Neuronal stem cell (in vitro differentiated cells): ENCODE measurements at regions not wholly inside any gene's neighbourhood (a gene's known extent, or its start where the extent isn't known, plus 50 kb on each side); places are given as distances from the start of the nearest gene placed in this dataset.

Source experiments
- DNase-seq: peaks from one replicate; pipeline ENCODE4 v3.0.0-alpha.2; 2013; ENCODE audit warnings: low spot score
- H2AFZ ChIP-seq: one replicate; pipeline ENCODE4 v1.6.1; 2013; ENCODE audit warnings: mild to moderate bottlenecking, low read length, inconsistent platforms
- H2AK5ac ChIP-seq: 2 replicates; pipeline ENCODE4 v1.6.1; 2013; ENCODE audit warnings: low read depth, mild to moderate bottlenecking, inconsistent platforms, low read length, moderate library complexity, mixed read lengths
- H2BK120ac ChIP-seq: 2 replicates; pipeline ENCODE4 v1.6.1; 2013; ENCODE audit warnings: low read depth, mild to moderate bottlenecking, inconsistent platforms, low read length, moderate library complexity, mixed read lengths
- H2BK12ac ChIP-seq: one replicate; pipeline ENCODE4 v1.6.1; 2013; ENCODE audit warnings: low read length, inconsistent platforms
- H2BK15ac ChIP-seq: 2 replicates; pipeline ENCODE4 v1.6.1; 2013; ENCODE audit warnings: mild to moderate bottlenecking, low read length, inconsistent platforms, mixed read lengths
- H2BK5ac ChIP-seq: one replicate; pipeline ENCODE4 v1.6.1; 2013; ENCODE audit warnings: inconsistent platforms, mild to moderate bottlenecking, low read length, moderate library complexity
- H3K14ac ChIP-seq: one replicate; pipeline ENCODE4 v1.6.1; 2013; ENCODE audit warnings: low read length, inconsistent platforms
- H3K18ac ChIP-seq: 2 replicates; pipeline ENCODE4 v1.6.1; 2013; ENCODE audit warnings: low read length, inconsistent platforms
- H3K23ac ChIP-seq: 2 replicates; pipeline ENCODE4 v1.6.1; 2013; ENCODE audit warnings: low read depth, mild to moderate bottlenecking, mixed read lengths, low read length, inconsistent platforms; ENCODE audit not compliant: poor library complexity
- H3K27ac ChIP-seq: replicated peaks from 3 replicates; pipeline ENCODE4 v1.5.1; 2013; ENCODE audit warnings: low read length, inconsistent platforms
- H3K27me3 ChIP-seq, 3 experiments: 2 replicates each; pipeline ENCODE4 v1.6.1; 2013; ENCODE audit warnings: low read length in 3 of 3, mild to moderate bottlenecking in 2 of 3, inconsistent platforms in 1 of 3, low read depth in 1 of 3, mixed read lengths in 1 of 3, moderate library complexity in 1 of 3; ENCODE audit not compliant: control insufficient read depth in 3 of 3, insufficient read depth in 3 of 3
- H3K36me3 ChIP-seq, 2 donors: replicated peaks in 1 of 2; 2 replicates each; pipeline ENCODE4 v1.6.1; 2013; ENCODE audit warnings: low read length in 2 of 2; ENCODE audit not compliant: control insufficient read depth in 2 of 2, insufficient read depth in 2 of 2
- H3K4ac ChIP-seq: 2 replicates; pipeline ENCODE4 v1.6.1; 2013; ENCODE audit warnings: inconsistent platforms, mild to moderate bottlenecking, low read length, moderate library complexity
- H3K4me1 ChIP-seq, 2 donors: 1 replicate in 1 of 2; 2 replicates in 1 of 2; pipeline ENCODE4 v1.6.1; 2013; ENCODE audit warnings: low read length in 2 of 2, low read depth in 1 of 2; ENCODE audit not compliant: control insufficient read depth in 2 of 2, insufficient read depth in 1 of 2
- H3K4me2 ChIP-seq: one replicate; pipeline ENCODE4 v1.6.1; 2013; ENCODE audit warnings: mild to moderate bottlenecking, low read length, inconsistent platforms; ENCODE audit not compliant: insufficient read depth, poor library complexity, severe bottlenecking
- H3K4me3 ChIP-seq, 2 donors: 2 replicates each; pipeline ENCODE4 v1.5.1; 2013; ENCODE audit warnings: low read length in 2 of 2, mild to moderate bottlenecking in 2 of 2, inconsistent platforms in 1 of 2, moderate library complexity in 1 of 2
- H3K79me1 ChIP-seq: one replicate; pipeline ENCODE4 v1.6.1; 2013; ENCODE audit warnings: low read depth, mild to moderate bottlenecking, inconsistent platforms, low read length, moderate library complexity
- H3K9ac ChIP-seq: one replicate; pipeline ENCODE4 v1.6.1; 2013; ENCODE audit warnings: mild to moderate bottlenecking, low read depth, low read length, inconsistent platforms; ENCODE audit not compliant: poor library complexity
- H3K9me3 ChIP-seq, 2 donors: replicated peaks in 1 of 2; 2 replicates each; pipeline versions ENCODE3 to v1.6.1; 2013; ENCODE audit warnings: low read length in 2 of 2, mild to moderate bottlenecking in 2 of 2, inconsistent platforms in 1 of 2, low read depth in 1 of 2, mixed read lengths in 1 of 2, moderate library complexity in 1 of 2; ENCODE audit not compliant: control insufficient read depth in 2 of 2, insufficient read depth in 1 of 2
- H4K8ac ChIP-seq: one replicate; pipeline ENCODE4 v1.6.1; 2013; ENCODE audit warnings: low read depth, mild to moderate bottlenecking, inconsistent platforms, low read length, moderate library complexity
- H4K91ac ChIP-seq: one replicate; pipeline ENCODE4 v1.6.1; 2013; ENCODE audit warnings: low read length, low read depth, mild to moderate bottlenecking, inconsistent platforms; ENCODE audit not compliant: poor library complexity
- WGBS, 2 donors: extraction: QIAGEN DNeasy Blood & Tissue Kit; methylation state at CpG; one replicate each; pipeline ENCODE4 v1.1.7; 2013; ENCODE audit warnings: missing lambda C conversion rate in 2 of 2, mixed read lengths in 1 of 2; ENCODE audit not compliant: insufficient read length in 2 of 2, insufficient replicate concordance in 1 of 2; ENCODE audit errors: extremely low coverage in 2 of 2; 5-methylcytosine and 5-hydroxymethylcytosine counted together

DNA sequence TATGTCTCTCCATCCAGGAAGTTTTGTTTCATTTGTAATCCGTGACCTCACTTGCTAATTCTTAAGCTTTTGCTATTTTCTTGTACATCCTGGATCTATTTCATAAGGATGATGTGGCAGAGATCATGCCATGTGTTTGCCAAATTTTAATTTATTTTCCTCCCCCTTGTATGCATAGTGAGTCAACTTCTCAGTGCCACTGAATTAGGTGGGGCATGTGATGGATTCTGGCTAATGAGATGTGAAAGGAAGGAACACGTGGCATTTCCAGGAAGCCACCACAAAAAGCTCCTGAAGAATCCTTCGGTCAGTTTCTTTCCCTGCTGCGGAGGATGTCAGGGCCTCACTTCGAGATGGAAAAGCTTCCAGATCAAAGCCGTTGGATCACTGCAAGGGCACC is 86.2 kb upstream of the PRL start:
- Histone ChIP-seq H3K23ac (no peak overlapping the region), H3K36me3 (no peaks in the 10 kb centered on the region), H4K8ac (no peak overlapping the region), H2BK120ac (no peak overlapping the region), H2AK5ac (no peak overlapping the region), H3K14ac (no peak overlapping the region), H3K79me1 (no peaks in the 10 kb centered on the region), H2AFZ (no peak overlapping the region), H3K9me3 (peaks cover 0 to 2% of the 10 kb centered on the region in 2 donors), H3K27me3 (no peaks in the 10 kb centered on the region), H2BK12ac (no peak overlapping the region), H3K9ac (no peak overlapping the region), H3K4me2 (no peak overlapping the region), H3K27ac (no peak overlapping the region), H3K4ac (no peak overlapping the region), H3K18ac (no peak overlapping the region), H3K4me1 (no peaks in the 10 kb centered on the region), H4K91ac (no peak overlapping the region), H3K4me3 (no peak overlapping the region), H2BK5ac (no peak overlapping the region), H2BK15ac (no peak overlapping the region)
- WGBS, 2 donors: no CpG with 5 or more reads among the region's 6 CpGs
- DNase-seq: no peak

DNA sequence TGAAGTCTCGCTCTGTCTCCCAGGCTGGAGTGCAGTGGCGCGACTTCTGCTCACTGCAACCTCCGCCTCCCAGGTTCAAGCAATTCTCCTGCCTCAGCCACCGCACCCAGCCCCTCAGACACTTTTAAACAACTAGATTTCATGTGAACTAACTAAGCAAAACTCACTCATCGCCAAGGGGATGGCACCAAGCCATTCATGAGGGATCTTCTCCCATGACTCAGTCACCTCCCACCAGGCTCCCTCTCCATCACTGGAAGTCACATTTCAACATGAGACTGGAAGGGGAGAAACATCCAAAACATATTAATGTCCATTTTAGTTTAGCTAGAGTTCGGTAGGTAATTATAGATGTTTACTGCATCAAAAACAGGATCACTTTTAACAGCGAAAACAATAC is 95.9 kb upstream of the PRL start:
- Histone ChIP-seq H3K4me2 (no peak overlapping the region), H3K4me1 (no peaks in the 10 kb centered on the region), H3K9me3 (peaks cover 0 to 3% of the 10 kb centered on the region in 2 donors), H2BK15ac (no peak overlapping the region), H2BK5ac (no peak overlapping the region), H2AK5ac (no peak overlapping the region), H2AFZ (no peak overlapping the region), H4K8ac (no peak overlapping the region), H3K27me3 (no peaks in the 10 kb centered on the region), H2BK12ac (no peak overlapping the region), H3K27ac (no peak overlapping the region), H3K4me3 (no peak overlapping the region), H3K79me1 (no peaks in the 10 kb centered on the region), H3K4ac (no peak overlapping the region), H4K91ac (no peak overlapping the region), H3K9ac (no peak overlapping the region), H3K14ac (no peak overlapping the region), H3K36me3 (no peaks in the 10 kb centered on the region), H3K23ac (no peak overlapping the region), H2BK120ac (no peak overlapping the region), H3K18ac (no peak overlapping the region)
- WGBS, 2 donors: no CpG with 5 or more reads among the region's 8 CpGs
- DNase-seq: no peak

DNA sequence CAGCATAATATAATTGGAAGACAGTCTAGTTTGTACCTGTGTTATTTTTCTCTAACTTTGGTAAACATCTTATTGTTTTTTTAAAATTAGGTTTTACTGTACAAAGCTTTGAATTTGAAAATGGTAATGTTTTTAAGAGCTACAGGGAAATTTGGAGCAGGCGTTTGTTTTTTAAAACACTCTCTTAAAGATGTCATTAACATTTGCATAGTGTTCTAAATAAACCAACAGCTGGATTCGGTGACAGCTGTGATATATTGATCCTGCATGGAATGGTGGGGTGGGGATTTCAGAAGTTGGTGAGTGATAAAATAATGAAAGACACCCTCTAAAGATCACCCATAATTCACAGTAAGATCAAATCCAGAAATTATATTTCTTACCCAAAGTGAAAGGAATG is 97.9 kb upstream of the PRL start:
- Histone ChIP-seq H4K91ac (no peak overlapping the region), H2BK5ac (no peak overlapping the region), H3K4ac (no peak overlapping the region), H3K23ac (no peak overlapping the region), H3K36me3 (no peaks in the 10 kb centered on the region), H3K4me3 (no peak overlapping the region), H3K14ac (no peak overlapping the region), H2BK120ac (no peak overlapping the region), H4K8ac (no peak overlapping the region), H3K27ac (no peak overlapping the region), H3K9me3 (no peaks in the 10 kb centered on the region), H2AK5ac (no peak overlapping the region), H3K27me3 (no peaks in the 10 kb centered on the region), H2BK15ac (no peak overlapping the region), H3K4me1 (no peaks in the 10 kb centered on the region), H2BK12ac (no peak overlapping the region), H3K9ac (no peak overlapping the region), H2AFZ (no peak overlapping the region), H3K18ac (no peak overlapping the region), H3K79me1 (no peaks in the 10 kb centered on the region), H3K4me2 (no peak overlapping the region)
- no peak for DNase-seq
- WGBS, 2 donors: no CpG with 5 or more reads among the region's 2 CpGs

DNA sequence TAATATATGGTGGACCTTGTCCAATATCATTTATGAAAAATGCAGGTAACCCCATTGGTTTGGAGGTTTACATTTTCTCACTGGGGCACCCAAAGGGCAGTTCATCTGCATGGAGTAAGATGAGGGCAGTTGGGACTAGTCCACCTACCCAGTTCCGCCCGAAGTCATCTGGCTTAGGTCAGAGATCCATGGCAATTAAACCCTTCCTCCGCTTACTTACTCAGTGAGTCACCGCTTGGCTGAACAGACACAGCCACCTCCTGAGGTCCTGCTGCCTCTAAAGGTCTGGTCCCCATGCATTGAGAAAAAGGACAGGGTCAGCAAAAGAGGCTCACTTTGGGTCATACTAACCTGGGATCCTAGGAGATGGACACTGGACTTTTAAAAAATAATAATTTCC is 102.9 kb upstream of the PRL start:
- H2BK12ac ChIP-seq: no peak overlapping the region
- H2BK120ac ChIP-seq: no peak overlapping the region
- H3K36me3 ChIP-seq: no peaks in the 10 kb centered on the region
- no peak overlapping the region for H3K14ac ChIP-seq
- H2AFZ ChIP-seq: no peak overlapping the region
- H3K27ac ChIP-seq: no peak overlapping the region
- H3K27me3 ChIP-seq: no peaks in the 10 kb centered on the region
- no peak overlapping the region for H3K4me2 ChIP-seq
- no peak for DNase-seq
- H3K9ac ChIP-seq: no peak overlapping the region
- H3K18ac ChIP-seq: no peak overlapping the region
- H3K9me3 ChIP-seq: no peaks in the 10 kb centered on the region
- no peak overlapping the region for H3K4ac ChIP-seq
- H3K4me1 ChIP-seq: no peaks in the 10 kb centered on the region
- no peak overlapping the region for H2AK5ac ChIP-seq
- H3K23ac ChIP-seq: no peak overlapping the region
- H3K4me3 ChIP-seq: no peak overlapping the region
- no peak overlapping the region for H2BK15ac ChIP-seq
- H4K8ac ChIP-seq: no peak overlapping the region
- H3K79me1 ChIP-seq: no peaks in the 10 kb centered on the region
- H2BK5ac ChIP-seq: no peak overlapping the region
- no CpG with 5 or more reads among the region's 4 CpGs for WGBS, 2 donors
- H4K91ac ChIP-seq: no peak overlapping the region
